ENCODE measurements at regions not wholly inside any gene's neighbourhood (a gene's known extent, or its start where the extent isn't known, plus 50 kb on each side); places are given as distances from the start of the nearest gene placed in this dataset.

GRCh38 chr1:8211883-8212579, 105.9 kb upstream of the SLC45A1 start (continued):
- TF ChIP-seq SNAPC5 (CRISPR knock-in tag; IDR thresholded peaks at IDR 0.05; ENCODE audit: borderline replicate concordance) (no peak; the same call in 1 of the 2 replicates), NR1H2 (CRISPR knock-in tag; IDR thresholded peaks at IDR 0.05; ENCODE audit: borderline replicate concordance, low read depth) (no peak; the same call in 1 of the 2 replicates), XBP1 (CRISPR knock-in tag; IDR thresholded peaks at IDR 0.05) (no peak), ZNF230 (CRISPR knock-in tag; IDR thresholded peaks at IDR 0.05) (peak; percentile 86), PBX2 (CRISPR knock-in tag; IDR thresholded peaks at IDR 0.05) (peak; percentile 79), PTBP1 (IDR thresholded peaks at IDR 0.05; ENCODE audit: low read depth, low read length, poor library complexity, severe bottlenecking) (no peak), ZNF350 (CRISPR knock-in tag; IDR thresholded peaks at IDR 0.05; ENCODE audit: borderline replicate concordance, low read depth) (peak; percentile 98), ZNF484 (CRISPR knock-in tag; IDR thresholded peaks at IDR 0.05; ENCODE audit: borderline replicate concordance, low read depth) (no peak), CSRNP2 (CRISPR knock-in tag; conservative IDR thresholded peaks at IDR 0.05; ENCODE audit: low read depth) (no peak), ZNF549 (CRISPR knock-in tag; IDR thresholded peaks at IDR 0.05) (no peak), ZNF382 (CRISPR knock-in tag; IDR thresholded peaks at IDR 0.05; ENCODE audit: borderline replicate concordance) (no peak), ZNF343 (CRISPR knock-in tag; IDR thresholded peaks at IDR 0.05) (peak; percentile 91; the same call in 1 of the 2 replicates), ZFP36 (IDR thresholded peaks at IDR 0.05; ENCODE audit: borderline replicate concordance, low read depth, low read length, partially characterized antibody) (no peak), YY1 (IDR thresholded peaks at IDR 0.05; ENCODE audit: insufficient read depth, insufficient replicate concordance, low read depth, low read length) (peak; percentile 35), ZNF713 (CRISPR knock-in tag; IDR thresholded peaks at IDR 0.05) (no peak), POLR2AphosphoS5 (IDR thresholded peaks at IDR 0.05; ENCODE audit: low read depth, low read length) (peak; percentile 63), ZNF251 (CRISPR knock-in tag; IDR thresholded peaks at IDR 0.05) (no peak), JUNB (CRISPR knock-in tag; IDR thresholded peaks at IDR 0.05; ENCODE audit: borderline replicate concordance) (peak; percentile 61; the same call in 1 of the 2 replicates), ZNF83 (CRISPR knock-in tag; IDR thresholded peaks at IDR 0.05; ENCODE audit: borderline replicate concordance) (peak; percentile 84), TRAFD1 (CRISPR knock-in tag; IDR thresholded peaks at IDR 0.05; ENCODE audit: borderline replicate concordance) (no peak), MTERF4 (CRISPR knock-in tag; IDR thresholded peaks at IDR 0.05) (no peak), ZNF552 (CRISPR knock-in tag; IDR thresholded peaks at IDR 0.05; ENCODE audit: borderline replicate concordance) (peak; percentile 67; the same call in 1 of the 2 replicates), BHLHE40 (IDR thresholded peaks at IDR 0.05; ENCODE audit: low read length) (peak; percentile 94), FOXA3 (CRISPR knock-in tag; IDR thresholded peaks at IDR 0.05) (peak; percentile 98)
